Activated naive CD8-positive, alpha-beta T cell treated with anti-CD3 and anti-CD28 coated beads, Interleukin-2, amount 50 U/mL, for 24 hours (primary cell): ENCODE measurements at regions not wholly inside any gene's neighbourhood (a gene's known extent, or its start where the extent isn't known, plus 50 kb on each side); places are given as distances from the start of the nearest gene placed in this dataset.

Experiments
- ATAC-seq: fragments of 150-1000 bp; cut with Tn5 transposase; one replicate; pipeline ENCODE4 v1.10.0; 2021
- DNase-seq: peaks from one replicate; pipeline ENCODE4 v3.0.0; 2021
- H3K27ac Mint-ChIP-seq: one replicate; pipeline ENCODE4 v1.8.0; 2021; ENCODE audit warnings: mild to moderate bottlenecking, mixed read lengths
- H3K27me3 Mint-ChIP-seq: one replicate; pipeline ENCODE4 v1.8.0; 2021; ENCODE audit warnings: mixed read lengths
- H3K36me3 Mint-ChIP-seq: one replicate; pipeline ENCODE4 v1.8.0; 2021; ENCODE audit warnings: low read depth, mixed read lengths
- H3K4me1 Mint-ChIP-seq: one replicate; pipeline ENCODE4 v1.8.0; 2021; ENCODE audit warnings: mixed read lengths
- H3K4me3 Mint-ChIP-seq: one replicate; pipeline ENCODE4 v1.8.0; 2021; ENCODE audit warnings: mild to moderate bottlenecking, moderate library complexity, mixed read lengths
- H3K9me3 Mint-ChIP-seq: one replicate; pipeline ENCODE4 v1.8.0; 2021; ENCODE audit warnings: mixed read lengths

- Mint-ChIP-seq H3K4me1 (no peaks in the 10 kb centered on the region), H3K27me3 (peaks cover 1% of the 10 kb centered on the region), H3K36me3 (no peaks in the 10 kb centered on the region), H3K4me3 (no peak overlapping the region), H3K27ac (no peak overlapping the region), H3K9me3 (peaks cover 3% of the 10 kb centered on the region)
- ATAC-seq (no peak), DNase-seq (no peak)
Observed at GRCh38 chr7:108724251-108725100, 154.8 kb downstream of the DNAJB9 start.

- no peak for ATAC-seq
- Mint-ChIP-seq H3K27ac (no peak overlapping the region), H3K9me3 (no peaks in the 10 kb centered on the region), H3K27me3 (peaks cover under 1% of the 10 kb centered on the region), H3K4me1 (no peaks in the 10 kb centered on the region), H3K4me3 (no peak overlapping the region), H3K36me3 (no peaks in the 10 kb centered on the region)
- DNase-seq: no peak
Observed at GRCh38 chr7:108735814-108736213, 166.1 kb downstream of the DNAJB9 start.

GRCh38 chr7:108736221-108736891 lies 166.7 kb downstream of the DNAJB9 start:
- H3K27ac Mint-ChIP-seq: no peak overlapping the region
- no peak overlapping the region for H3K4me3 Mint-ChIP-seq
- no peaks in the 10 kb centered on the region for H3K36me3 Mint-ChIP-seq
- no peaks in the 10 kb centered on the region for H3K9me3 Mint-ChIP-seq
- no peaks in the 10 kb centered on the region for H3K4me1 Mint-ChIP-seq
- DNase-seq (no peak), ATAC-seq (no peak)
- H3K27me3 Mint-ChIP-seq: peaks cover 1% of the 10 kb centered on the region

- DNase-seq: no peak
- Mint-ChIP-seq H3K4me1 (no peaks in the 10 kb centered on the region), H3K27ac (no peak overlapping the region), H3K9me3 (no peaks in the 10 kb centered on the region), H3K27me3 (peaks cover 2% of the 10 kb centered on the region), H3K4me3 (no peak overlapping the region), H3K36me3 (no peaks in the 10 kb centered on the region)
- no peak for ATAC-seq
Observed at GRCh38 chr7:108770981-108771745, 201.5 kb downstream of the DNAJB9 start.

- no peaks in the 10 kb centered on the region for H3K36me3 Mint-ChIP-seq
- H3K27me3 Mint-ChIP-seq: peaks cover 2% of the 10 kb centered on the region
- H3K27ac Mint-ChIP-seq: no peak overlapping the region
- H3K4me3 Mint-ChIP-seq: no peak overlapping the region
- DNase-seq (no peak), ATAC-seq (no peak)
- no peaks in the 10 kb centered on the region for H3K4me1 Mint-ChIP-seq
- no peaks in the 10 kb centered on the region for H3K9me3 Mint-ChIP-seq
Observed at GRCh38 chr7:108771853-108772252, 202.2 kb downstream of the DNAJB9 start.

GRCh38 chr7:108777966-108778365 lies 208.3 kb downstream of the DNAJB9 start:
- no peaks in the 10 kb centered on the region for H3K9me3 Mint-ChIP-seq
- H3K4me3 Mint-ChIP-seq: no peak overlapping the region
- peaks cover 2% of the 10 kb centered on the region for H3K27me3 Mint-ChIP-seq
- H3K36me3 Mint-ChIP-seq: no peaks in the 10 kb centered on the region
- H3K27ac Mint-ChIP-seq: no peak overlapping the region
- ATAC-seq: no peak
- DNase-seq: no peak
- no peaks in the 10 kb centered on the region for H3K4me1 Mint-ChIP-seq

GRCh38 chr7:108789451-108789850 lies 219.8 kb downstream of the DNAJB9 start:
- H3K27ac Mint-ChIP-seq: no peak overlapping the region
- H3K4me3 Mint-ChIP-seq: no peak overlapping the region
- no peaks in the 10 kb centered on the region for H3K36me3 Mint-ChIP-seq
- H3K4me1 Mint-ChIP-seq: no peaks in the 10 kb centered on the region
- ATAC-seq: no peak
- no peaks in the 10 kb centered on the region for H3K27me3 Mint-ChIP-seq
- no peak for DNase-seq
- H3K9me3 Mint-ChIP-seq: peaks cover 19% of the 10 kb centered on the region

- no peaks in the 10 kb centered on the region for H3K4me1 Mint-ChIP-seq
- H3K9me3 Mint-ChIP-seq: peaks cover 9% of the 10 kb centered on the region
- H3K27me3 Mint-ChIP-seq: no peaks in the 10 kb centered on the region
- ATAC-seq: no peak
- no peaks in the 10 kb centered on the region for H3K36me3 Mint-ChIP-seq
- H3K27ac Mint-ChIP-seq: no peak overlapping the region
- H3K4me3 Mint-ChIP-seq: no peak overlapping the region
- DNase-seq: no peak
Observed at GRCh38 chr7:108794466-108794865, 224.8 kb downstream of the DNAJB9 start.

GRCh38 chr7:108802650-108803049 lies 233.0 kb downstream of the DNAJB9 start:
- Mint-ChIP-seq H3K36me3 (no peaks in the 10 kb centered on the region), H3K9me3 (no peaks in the 10 kb centered on the region), H3K27ac (no peak overlapping the region), H3K27me3 (peaks cover 5% of the 10 kb centered on the region), H3K4me1 (no peaks in the 10 kb centered on the region), H3K4me3 (no peak overlapping the region)
- ATAC-seq (no peak), DNase-seq (no peak)

DNA sequence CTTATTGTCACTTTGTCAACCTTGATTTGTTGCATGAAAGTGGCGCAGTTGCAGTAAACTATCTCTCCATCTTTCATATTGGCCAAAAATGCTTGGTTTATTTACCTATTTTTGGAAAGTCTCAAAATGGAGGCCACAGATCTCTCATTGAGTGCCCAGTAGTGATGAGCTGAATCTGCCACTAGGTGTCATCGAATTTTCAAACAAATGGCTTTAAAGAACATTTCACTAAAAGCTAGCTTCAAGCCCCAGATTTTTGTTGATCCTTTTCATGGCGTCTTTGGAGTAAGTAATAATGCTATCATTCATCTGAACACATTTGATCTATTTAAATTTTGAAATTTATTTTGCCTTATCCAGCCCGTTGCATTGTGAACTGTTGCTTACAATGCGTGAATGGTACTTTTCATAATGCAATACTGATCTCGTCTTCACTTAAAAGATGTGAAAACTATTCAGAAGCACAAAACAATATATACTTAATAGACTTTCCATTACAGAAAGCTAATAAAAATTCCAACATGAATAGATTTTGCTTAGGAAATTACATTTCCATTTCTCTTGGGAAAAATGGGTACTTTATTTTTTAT lies 236.2 kb downstream of the DNAJB9 start:
- H3K36me3 Mint-ChIP-seq: no peaks in the 10 kb centered on the region
- H3K4me3 Mint-ChIP-seq: no peak overlapping the region
- DNase-seq (no peak), ATAC-seq (no peak)
- no peak overlapping the region for H3K27ac Mint-ChIP-seq
- peaks cover 1% of the 10 kb centered on the region for H3K9me3 Mint-ChIP-seq
- no peaks in the 10 kb centered on the region for H3K4me1 Mint-ChIP-seq
- H3K27me3 Mint-ChIP-seq: peaks cover 5% of the 10 kb centered on the region

DNA sequence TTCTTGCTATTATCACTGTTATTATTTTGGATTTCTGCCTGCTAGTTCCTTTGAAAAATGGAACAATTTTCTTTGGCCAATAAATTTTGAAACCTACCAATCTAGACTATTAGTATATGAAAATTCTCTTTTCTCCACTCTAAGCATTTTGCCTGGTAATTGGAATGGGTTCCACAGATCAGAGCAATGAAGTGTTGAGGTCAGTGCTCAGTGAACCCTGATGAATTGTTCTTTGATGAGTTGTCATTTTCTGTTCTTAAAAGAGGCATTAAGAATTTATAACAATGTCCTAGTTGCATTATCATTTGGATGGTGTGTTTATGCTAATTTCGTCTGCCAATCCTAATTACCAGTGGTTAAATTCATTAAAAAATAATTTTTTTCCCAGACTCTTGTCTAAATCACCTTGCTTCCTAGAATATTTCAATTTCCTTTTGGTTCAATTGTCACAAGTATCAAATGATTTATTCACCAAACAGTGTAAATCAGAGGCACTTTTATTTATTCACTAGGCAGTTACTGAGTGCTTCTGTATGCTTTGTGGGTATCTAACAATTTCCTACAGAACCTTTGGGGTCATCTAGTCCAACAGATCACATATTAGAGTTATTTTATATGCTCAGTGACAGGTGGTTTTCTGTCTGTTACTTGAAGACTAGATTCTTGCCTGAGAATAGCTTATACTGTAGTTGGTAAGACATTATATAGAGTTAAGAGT lies 239.0 kb downstream of the DNAJB9 start:
- no peak for DNase-seq
- Mint-ChIP-seq H3K9me3 (peaks cover 4% of the 10 kb centered on the region), H3K27ac (no peak overlapping the region), H3K27me3 (peaks cover 5% of the 10 kb centered on the region), H3K36me3 (no peaks in the 10 kb centered on the region), H3K4me1 (no peaks in the 10 kb centered on the region), H3K4me3 (no peak overlapping the region)
- ATAC-seq: no peak

DNA sequence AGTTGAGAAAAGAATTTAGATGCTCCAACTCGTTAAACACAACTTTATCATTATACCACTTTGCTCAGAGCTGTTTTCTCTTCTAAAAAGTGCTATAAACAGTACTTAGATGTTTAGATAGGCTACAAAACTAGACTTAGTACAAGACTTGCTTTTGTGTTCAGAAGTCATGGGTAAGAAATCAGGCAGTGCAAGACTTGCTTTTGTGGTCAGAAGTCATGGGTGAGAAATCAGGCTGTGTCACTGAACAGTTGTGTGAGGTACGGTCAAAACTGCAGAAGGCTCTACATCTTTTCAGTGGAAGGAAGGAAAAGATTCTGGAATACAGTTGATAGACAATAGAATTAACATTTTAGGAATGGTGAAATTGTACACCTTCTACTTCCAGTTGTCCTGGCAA lies 239.7 kb downstream of the DNAJB9 start:
- DNase-seq: no peak
- ATAC-seq: no peak
- Mint-ChIP-seq H3K4me1 (no peaks in the 10 kb centered on the region), H3K27ac (no peak overlapping the region), H3K27me3 (peaks cover 3% of the 10 kb centered on the region), H3K9me3 (peaks cover 4% of the 10 kb centered on the region), H3K4me3 (no peak overlapping the region), H3K36me3 (no peaks in the 10 kb centered on the region)

DNA sequence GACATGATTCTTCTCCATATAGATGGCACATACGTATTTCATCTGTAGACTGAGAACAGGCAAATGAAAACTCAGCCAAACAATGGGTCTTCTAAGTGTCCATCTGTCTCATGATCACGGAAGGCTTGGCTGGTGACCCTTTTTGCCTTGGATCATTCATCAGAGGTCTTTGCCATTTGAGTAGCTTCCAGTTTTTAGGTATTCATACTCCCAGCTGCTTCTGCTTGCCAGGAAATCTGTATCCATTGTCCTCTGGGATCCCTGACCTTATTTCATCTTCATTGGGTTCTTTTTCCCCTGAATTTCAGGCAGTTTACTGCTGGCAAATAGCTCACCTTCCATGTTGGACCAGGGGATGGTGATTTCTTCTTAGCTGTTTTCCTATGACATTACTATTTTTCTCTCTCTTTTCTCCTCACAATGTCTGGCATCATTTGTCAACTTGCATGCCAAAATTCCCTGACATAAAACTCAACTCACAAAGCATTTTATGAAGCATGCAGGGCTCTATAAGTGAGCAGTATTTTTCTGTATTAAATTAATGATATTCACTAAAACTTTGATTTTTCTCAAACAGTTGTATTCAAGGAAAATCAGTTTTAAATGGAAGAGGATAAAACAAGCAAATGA lies 241.2 kb downstream of the DNAJB9 start:
- DNase-seq (no peak), ATAC-seq (no peak)
- peaks cover 4% of the 10 kb centered on the region for H3K9me3 Mint-ChIP-seq
- H3K4me3 Mint-ChIP-seq: no peak overlapping the region
- H3K27ac Mint-ChIP-seq: no peak overlapping the region
- no peaks in the 10 kb centered on the region for H3K27me3 Mint-ChIP-seq
- no peaks in the 10 kb centered on the region for H3K36me3 Mint-ChIP-seq
- no peaks in the 10 kb centered on the region for H3K4me1 Mint-ChIP-seq
